ENCODE measurements at regions not wholly inside any gene's neighbourhood (a gene's known extent, or its start where the extent isn't known, plus 50 kb on each side); places are given as distances from the start of the nearest gene placed in this dataset.
"Not testable (repeated sequence)": the region's sequence is repeated elsewhere in the genome, so short reads cannot be mapped to it uniquely, and the experiment has no call there.

GRCh38 chr3:76456322-76456721 lies 583.6 kb upstream of the ROBO2 start:
- DNase-seq: no peak

DNA sequence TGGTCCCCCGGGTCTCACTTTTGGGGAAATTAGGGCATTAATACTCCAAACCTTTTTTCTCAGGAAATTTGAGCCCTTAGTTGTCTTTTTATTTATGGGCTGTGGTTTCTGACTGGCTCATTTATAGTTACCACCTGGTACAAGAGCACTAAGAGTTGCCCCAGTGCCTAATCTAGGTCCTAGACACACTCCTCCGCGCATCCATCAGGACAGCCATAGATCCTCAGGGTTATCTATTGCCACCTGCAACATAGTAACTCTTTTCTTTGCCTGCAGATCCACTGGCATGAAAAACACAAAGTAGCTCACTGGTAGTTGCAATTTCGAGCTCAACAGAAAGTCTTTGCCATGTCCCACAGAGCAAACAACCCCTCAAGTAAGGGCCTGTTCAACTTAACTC lies 576.4 kb upstream of the ROBO2 start:
- no peak for DNase-seq

- peak; percentile 82 for DNase-seq
Measured at GRCh38 chr3:76470285-76470684, 569.6 kb upstream of the ROBO2 start.

DNA sequence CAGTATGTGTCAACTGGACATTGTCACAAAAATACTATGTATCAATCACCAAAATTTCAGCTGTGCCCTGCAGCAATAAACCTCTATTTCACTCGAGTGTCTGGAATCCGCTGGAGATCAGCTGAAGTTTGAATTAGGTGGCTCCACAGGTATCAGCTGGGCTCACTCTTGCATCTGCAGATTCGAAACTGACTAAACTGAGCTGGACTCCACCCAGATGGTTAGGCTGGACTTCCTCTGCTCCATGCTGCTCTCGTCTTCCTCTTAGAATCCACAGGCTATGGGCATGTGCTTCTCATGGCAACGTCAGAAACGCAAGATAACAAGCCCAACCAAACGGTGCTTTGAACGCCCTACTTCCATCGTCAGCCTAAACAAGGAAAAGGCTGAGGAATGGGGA lies 565.3 kb upstream of the ROBO2 start:
- no peak for DNase-seq

DNA sequence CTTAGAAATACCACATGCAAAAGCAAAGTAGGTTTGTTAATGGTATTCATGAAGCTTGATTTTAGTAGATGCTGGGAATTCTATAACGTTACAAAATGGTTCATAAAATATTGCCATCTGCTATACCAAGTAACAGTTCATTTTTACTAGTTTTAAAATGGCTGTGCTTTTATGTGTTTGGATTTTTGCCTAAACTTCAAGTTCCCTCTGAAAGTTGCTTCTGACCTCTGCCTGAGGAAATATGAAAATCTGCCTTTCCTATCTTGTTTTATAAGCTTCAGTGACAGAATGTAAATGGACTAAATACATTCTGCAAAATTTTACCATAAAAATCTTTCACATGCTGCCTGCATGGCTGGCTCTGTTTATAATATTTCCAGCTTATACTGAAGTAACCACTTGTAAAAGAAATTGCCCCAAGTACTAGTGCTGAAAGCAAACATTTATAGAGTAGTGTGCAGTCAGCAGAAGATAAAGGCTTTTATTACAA lies 560.7 kb upstream of the ROBO2 start:
- DNase-seq: no peak

DNA sequence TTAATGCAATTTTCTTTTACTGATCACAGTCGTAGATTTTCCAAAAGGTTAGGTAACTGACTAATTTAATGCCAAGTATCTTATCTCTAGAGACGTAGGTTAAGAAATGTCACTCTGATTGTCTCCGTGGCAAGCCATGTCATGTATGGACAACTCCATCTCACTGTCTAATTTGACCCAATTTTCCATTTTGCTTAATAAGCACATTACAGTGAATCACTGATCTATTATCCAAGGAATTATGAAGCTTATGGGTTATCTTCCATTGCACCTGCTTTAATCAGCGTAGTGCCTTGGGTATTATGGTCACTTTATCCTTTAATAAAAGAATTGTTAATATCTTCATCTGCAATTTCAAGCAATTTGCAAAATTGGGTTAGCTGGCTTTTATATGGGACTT lies 557.4 kb upstream of the ROBO2 start:
- DNase-seq: no peak

GRCh38 chr3:76487446-76487845 lies 552.5 kb upstream of the ROBO2 start:
- no peak for DNase-seq

GRCh38 chr3:76490064-76490463 lies 549.8 kb upstream of the ROBO2 start:
- DNase-seq: no peak

DNA sequence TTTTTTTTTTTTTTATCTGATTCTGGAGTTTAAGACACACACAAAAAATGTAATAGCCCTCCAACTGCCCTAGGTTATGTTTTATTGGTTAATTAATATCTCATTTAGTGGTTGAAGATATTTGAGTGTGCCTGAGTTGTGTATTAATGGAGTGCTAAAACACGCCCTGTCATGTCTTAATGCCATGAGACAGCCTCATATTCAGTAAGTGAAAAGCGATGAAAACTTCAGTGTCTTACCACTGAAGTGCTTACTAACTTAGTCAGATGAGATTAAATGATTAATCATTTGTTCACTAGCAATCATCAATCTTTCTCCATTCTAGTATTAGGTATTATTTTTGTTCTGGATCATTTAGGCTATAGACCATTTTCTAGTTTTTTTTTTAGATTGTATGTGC lies 544.7 kb upstream of the ROBO2 start:
- peak; percentile 12 for DNase-seq

GRCh38 chr3:76497636-76498035 lies 542.3 kb upstream of the ROBO2 start:
- DNase-seq: peak; percentile 56

DNA sequence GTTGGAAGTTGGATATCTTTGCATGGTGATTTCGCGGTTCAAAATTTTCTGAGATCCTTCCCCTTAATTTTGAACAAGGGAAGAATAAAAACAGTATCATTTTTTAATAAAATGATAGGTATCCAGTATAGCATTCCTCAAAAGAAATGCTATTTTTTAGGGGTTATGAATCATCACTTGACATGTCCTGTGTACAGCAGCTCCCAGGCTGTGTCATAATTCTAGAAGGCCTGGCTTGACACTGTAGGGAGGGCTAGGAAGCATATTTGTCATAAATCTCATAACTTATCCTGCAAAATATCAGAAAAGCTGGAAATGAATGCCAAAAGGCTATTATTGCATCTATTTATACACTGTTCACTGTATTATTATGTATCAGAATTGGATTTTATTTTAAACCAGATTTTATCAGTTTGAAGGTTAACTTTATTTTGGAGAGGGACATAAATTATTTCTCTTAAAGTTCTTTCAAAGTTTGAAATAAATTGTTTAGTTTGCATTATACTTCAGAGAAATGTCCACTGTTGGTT lies 539.1 kb upstream of the ROBO2 start:
- peak; percentile 61 for DNase-seq

DNA sequence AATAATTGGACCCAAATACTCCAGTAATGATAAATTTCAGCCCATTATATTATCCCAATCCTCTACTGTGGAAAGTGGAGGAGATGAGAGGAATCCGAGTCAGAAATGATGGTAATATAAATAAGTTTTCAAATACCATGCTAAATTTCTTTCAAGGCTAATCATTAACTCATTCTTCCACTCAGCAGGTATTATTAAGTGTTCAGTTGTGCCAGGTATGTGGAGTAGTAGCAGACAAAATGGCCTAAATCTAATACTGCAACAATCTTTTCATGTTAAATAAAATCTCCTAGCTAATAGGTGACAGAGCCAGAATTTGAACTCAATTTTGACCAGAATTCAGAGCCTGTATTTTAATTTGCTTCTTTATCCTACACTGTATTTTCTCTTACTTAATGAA lies 538.6 kb upstream of the ROBO2 start:
- DNase-seq: no peak

GRCh38 chr3:76502076-76502475 lies 537.8 kb upstream of the ROBO2 start:
- DNase-seq: no peak

GRCh38 chr3:76505202-76505845 lies 534.6 kb upstream of the ROBO2 start:
- DNase-seq: peak; percentile 74

- DNase-seq: no peak
Measured at GRCh38 chr3:76509179-76509830, 530.6 kb upstream of the ROBO2 start.

- no peak for DNase-seq
Measured at GRCh38 chr3:76514836-76515235, 525.1 kb upstream of the ROBO2 start.

DNA sequence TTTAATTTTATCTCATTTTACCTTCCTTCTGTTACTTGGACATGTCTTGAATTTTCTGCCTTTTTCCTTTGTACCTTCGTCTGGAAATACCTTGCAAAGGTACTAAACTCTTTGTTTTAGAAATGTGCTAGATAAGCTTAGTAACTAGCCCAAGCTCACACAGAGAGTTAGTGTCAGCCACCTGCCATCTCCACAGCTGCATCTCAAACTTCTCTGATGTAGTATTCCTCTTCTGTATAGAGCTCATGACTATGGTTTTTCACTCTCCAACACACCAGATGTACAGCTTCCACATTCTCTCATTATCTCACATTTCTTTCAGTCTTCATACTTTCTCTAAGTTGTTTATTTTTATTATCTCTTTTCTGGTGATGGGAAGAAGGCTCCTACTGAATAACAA lies 516.6 kb upstream of the ROBO2 start:
- DNase-seq: no peak

DNA sequence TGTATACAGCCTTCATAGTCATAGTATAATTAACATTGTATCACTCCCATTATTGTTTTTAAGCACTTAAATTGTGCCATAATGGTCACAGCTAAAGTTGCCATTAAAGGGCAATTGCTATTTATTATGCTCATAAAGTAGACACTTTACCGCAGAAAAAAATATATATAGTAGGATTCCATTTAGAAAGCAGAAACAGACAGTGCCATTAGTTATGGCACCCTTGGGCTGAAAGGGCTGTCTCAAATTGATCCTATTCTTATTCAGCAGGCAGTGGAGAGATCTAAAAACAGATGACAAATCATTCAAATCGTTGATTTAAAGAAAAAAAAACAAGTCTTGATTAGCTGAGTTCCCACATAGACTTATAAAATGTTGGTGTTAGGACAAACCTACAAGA lies 514.2 kb upstream of the ROBO2 start:
- DNase-seq: no peak

- no peak for DNase-seq
Measured at GRCh38 chr3:76527773-76528172, 512.1 kb upstream of the ROBO2 start.

GRCh38 chr3:76532158-76532822 lies 507.6 kb upstream of the ROBO2 start:
- DNase-seq: no peak

GRCh38 chr3:76533710-76534109 lies 506.2 kb upstream of the ROBO2 start:
- DNase-seq: not testable (repeated sequence)

GRCh38 chr3:76537857-76538256 lies 502.0 kb upstream of the ROBO2 start:
- not testable (repeated sequence) for DNase-seq

GRCh38 chr3:76547674-76548073 lies 492.2 kb upstream of the ROBO2 start:
- no peak for DNase-seq
